Pulmonary artery endothelial cell (primary cell): ENCODE measurements at regions not wholly inside any gene's neighbourhood (a gene's known extent, or its start where the extent isn't known, plus 50 kb on each side); places are given as distances from the start of the nearest gene placed in this dataset.

Experiments
- DNase-seq: peaks from one replicate; pipeline ENCODE4 v3.0.0-alpha.2; 2011; ENCODE audit warnings: low read depth, low spot score

DNA sequence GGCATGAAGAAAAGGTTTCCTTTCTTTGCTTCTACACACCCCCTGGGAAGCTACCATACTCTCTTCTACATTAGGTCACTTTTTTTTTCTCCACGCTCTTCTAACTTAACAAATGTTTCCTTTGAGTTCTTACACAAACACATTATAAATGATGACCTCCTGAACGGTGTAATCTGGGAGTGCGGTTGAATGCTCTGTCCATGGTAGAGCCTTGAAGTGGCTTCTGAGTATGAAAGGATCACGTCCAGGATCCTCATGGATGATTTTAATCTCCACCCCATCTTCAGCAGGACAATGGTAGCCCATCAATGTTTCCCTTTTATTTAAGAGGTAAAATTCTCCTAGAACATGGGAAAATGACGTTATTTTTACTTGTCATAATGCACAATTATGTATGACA is 587.3 kb downstream of the SEMA5A start:
- DNase-seq, result no peak

DNA sequence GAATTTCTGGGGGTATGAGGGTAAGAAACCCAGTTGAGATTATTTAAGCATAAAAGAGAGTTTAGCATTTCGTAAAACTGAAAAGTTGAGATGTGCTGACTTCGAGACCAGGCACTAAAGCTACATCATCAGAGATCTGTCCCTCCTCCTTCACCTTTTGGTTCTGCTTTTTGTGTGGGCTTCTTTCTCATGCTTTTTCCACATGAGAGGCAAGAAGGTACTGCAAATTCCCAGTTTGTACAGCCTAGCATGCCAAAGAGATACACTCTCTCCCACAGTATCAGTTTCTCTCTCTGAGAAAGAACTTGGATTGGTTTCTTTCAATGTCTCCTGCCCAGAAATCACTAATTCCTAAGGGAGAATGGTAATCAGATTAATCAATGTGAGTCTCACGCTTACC is 584.7 kb downstream of the SEMA5A start:
- no peak for DNase-seq

DNA sequence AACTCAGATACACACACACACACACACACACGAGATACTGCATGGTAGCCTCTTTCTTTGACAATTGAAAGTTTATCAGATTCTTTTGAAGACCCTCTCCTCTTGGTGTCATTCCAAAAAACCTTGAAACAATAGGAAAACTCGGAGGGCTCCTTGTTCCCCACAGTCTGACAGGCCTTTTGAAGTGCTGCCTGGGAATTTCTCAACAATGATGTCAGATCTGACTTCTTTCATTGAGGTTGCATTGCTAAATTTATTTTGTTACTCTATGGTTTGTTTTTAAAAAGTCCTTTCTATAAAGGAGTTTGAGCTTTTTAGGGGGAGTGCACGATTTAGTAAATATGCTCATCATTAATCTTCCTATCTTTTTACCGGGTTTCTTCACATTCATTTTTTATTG is 583.9 kb downstream of the SEMA5A start:
- no peak for DNase-seq

DNA sequence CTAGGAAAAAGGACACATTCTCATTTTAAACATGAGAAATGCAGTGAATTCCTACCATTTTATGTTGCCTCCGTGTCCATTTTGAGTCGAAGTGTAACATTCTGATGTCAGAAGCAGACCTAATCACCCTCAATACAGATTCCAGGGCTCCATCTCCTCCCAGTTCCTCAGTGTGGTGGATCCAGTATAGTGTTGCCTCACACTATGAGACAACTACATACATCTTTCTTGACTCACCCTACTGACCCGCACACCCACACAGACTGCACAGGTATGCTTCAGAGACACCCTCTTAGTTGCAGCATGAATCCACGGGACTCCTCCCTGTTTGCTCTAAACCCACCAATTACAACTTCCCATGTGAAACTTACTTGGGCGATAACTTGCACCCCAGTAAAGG is 564.9 kb downstream of the SEMA5A start:
- no peak for DNase-seq

DNA sequence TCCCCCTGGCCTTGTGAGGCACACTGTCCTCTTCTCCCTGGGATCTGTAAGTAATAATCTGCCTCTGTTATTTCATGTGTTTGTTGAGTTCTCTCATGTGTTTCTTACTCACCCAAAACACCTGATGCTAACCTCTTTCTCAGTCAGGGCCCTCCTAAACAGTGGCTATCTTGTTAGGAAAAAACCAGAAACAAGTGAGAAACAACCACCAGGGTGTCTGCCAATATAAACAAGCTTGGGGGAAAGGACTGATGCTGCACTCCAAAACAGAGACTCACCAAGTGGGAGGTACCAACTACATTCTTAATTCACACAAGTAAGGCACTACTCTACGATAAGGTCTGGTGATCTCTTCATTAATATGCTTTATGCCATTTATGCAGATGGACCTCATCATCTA is 564.4 kb downstream of the SEMA5A start:
- no peak for DNase-seq

DNA sequence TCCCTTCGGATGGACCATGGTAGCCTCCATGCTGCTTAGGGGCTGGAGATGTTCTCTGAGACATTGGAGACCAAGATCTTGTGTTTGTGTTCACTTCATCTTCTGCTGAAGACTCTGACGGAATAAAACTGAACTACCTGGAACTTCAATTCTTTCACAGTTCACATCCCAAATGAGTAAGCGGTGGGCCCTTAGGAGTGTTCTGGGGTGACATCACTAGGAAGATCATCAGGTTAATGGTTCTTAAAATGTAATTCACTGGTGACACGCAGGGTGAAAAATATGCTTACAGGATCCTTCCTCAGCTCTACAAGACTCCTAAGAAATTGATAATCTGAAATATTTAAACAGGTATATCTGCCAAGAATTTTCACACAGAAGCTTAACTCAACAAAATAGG is 561.5 kb downstream of the SEMA5A start:
- DNase-seq, result no peak
